Loucy (cell line): ENCODE measurements at regions not wholly inside any gene's neighbourhood (a gene's known extent, or its start where the extent isn't known, plus 50 kb on each side); places are given as distances from the start of the nearest gene placed in this dataset.

Experiments used
- EZH2phosphoT487 ChIP-seq: fragments of 200-600 bp; IDR thresholded peaks from 2 replicates; pipeline ENCODE4 v1.6.1; 2018; ENCODE audit warnings: antibody characterized with exemption, mild to moderate bottlenecking, moderate library complexity, borderline replicate concordance
- TF ChIP-seq, protein P1 (sequence below): fragments of 200-600 bp; sonication (generic); conservative IDR thresholded peaks from 2 replicates; pipeline ENCODE4 v1.5.1; 2014; ENCODE audit warnings: mild to moderate bottlenecking, antibody characterized with exemption, low read length

GRCh38 chr16:58837950-58838349 lies 103.8 kb upstream of the GOT2 start:
- TF ChIP-seq, protein P1, sequence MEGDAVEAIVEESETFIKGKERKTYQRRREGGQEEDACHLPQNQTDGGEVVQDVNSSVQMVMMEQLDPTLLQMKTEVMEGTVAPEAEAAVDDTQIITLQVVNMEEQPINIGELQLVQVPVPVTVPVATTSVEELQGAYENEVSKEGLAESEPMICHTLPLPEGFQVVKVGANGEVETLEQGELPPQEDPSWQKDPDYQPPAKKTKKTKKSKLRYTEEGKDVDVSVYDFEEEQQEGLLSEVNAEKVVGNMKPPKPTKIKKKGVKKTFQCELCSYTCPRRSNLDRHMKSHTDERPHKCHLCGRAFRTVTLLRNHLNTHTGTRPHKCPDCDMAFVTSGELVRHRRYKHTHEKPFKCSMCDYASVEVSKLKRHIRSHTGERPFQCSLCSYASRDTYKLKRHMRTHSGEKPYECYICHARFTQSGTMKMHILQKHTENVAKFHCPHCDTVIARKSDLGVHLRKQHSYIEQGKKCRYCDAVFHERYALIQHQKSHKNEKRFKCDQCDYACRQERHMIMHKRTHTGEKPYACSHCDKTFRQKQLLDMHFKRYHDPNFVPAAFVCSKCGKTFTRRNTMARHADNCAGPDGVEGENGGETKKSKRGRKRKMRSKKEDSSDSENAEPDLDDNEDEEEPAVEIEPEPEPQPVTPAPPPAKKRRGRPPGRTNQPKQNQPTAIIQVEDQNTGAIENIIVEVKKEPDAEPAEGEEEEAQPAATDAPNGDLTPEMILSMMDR = no peak
- no peak for TF ChIP-seq EZH2phosphoT487
